ELF-1 (cell line): ENCODE measurements at regions not wholly inside any gene's neighbourhood (a gene's known extent, or its start where the extent isn't known, plus 50 kb on each side); places are given as distances from the start of the nearest gene placed in this dataset.

ENCODE experiments used
- DNase-seq: peaks from one replicate; pipeline ENCODE4 v3.0.0-alpha.2; 2016; ENCODE audit warnings: low read depth, low spot score

GRCh38 chr6:100944644-100945043 is 63.5 kb upstream of the ASCC3 start:
- DNase-seq: peak; percentile 74

GRCh38 chr6:100946021-100946540 is 65.0 kb upstream of the ASCC3 start:
- no peak for DNase-seq

- DNase-seq: no peak
Measured at GRCh38 chr6:100946711-100947110, 65.6 kb upstream of the ASCC3 start.

GRCh38 chr6:100948381-100949133 is 67.4 kb upstream of the ASCC3 start:
- peak; percentile 11 for DNase-seq

GRCh38 chr6:100952006-100952405 is 70.9 kb upstream of the ASCC3 start:
- DNase-seq: peak; percentile 5

- no peak for DNase-seq
Measured at GRCh38 chr6:100959280-100959679, 78.2 kb upstream of the ASCC3 start.

GRCh38 chr6:100962466-100962865 is 81.3 kb upstream of the ASCC3 start:
- no peak for DNase-seq

- no peak for DNase-seq
Measured at GRCh38 chr6:100965067-100965466, 83.9 kb upstream of the ASCC3 start.

GRCh38 chr6:100968949-100969348 is 87.8 kb upstream of the ASCC3 start:
- DNase-seq: peak; percentile 63

- DNase-seq: no peak
Measured at GRCh38 chr6:100979267-100979666, 98.1 kb upstream of the ASCC3 start.

- no peak for DNase-seq
Measured at GRCh38 chr6:100980949-100981348, 99.8 kb upstream of the ASCC3 start.

- DNase-seq: no peak
Measured at GRCh38 chr6:100986921-100987320, 105.8 kb upstream of the ASCC3 start.

GRCh38 chr6:100987556-100987955 is 106.4 kb upstream of the ASCC3 start:
- DNase-seq: no peak

- no peak for DNase-seq
Measured at GRCh38 chr6:100988391-100988984, 107.4 kb upstream of the ASCC3 start.

GRCh38 chr6:100990070-100990469 is 108.9 kb upstream of the ASCC3 start:
- DNase-seq: no peak

- no peak for DNase-seq
Measured at GRCh38 chr6:100996409-100996808, 115.3 kb upstream of the ASCC3 start.

- DNase-seq: no peak
Measured at GRCh38 chr6:100998111-100998510, 117.0 kb upstream of the ASCC3 start.

GRCh38 chr6:100999034-100999597 is 118.0 kb upstream of the ASCC3 start:
- DNase-seq: no peak

- no peak for DNase-seq
Measured at GRCh38 chr6:101000341-101000740, 119.2 kb upstream of the ASCC3 start.

- no peak for DNase-seq
Measured at GRCh38 chr6:101001012-101001411, 119.9 kb upstream of the ASCC3 start.

GRCh38 chr6:101001607-101002006 is 120.5 kb upstream of the ASCC3 start:
- no peak for DNase-seq

GRCh38 chr6:101003075-101003474 is 121.9 kb upstream of the ASCC3 start:
- DNase-seq: no peak

- no peak for DNase-seq
Measured at GRCh38 chr6:101011186-101011585, 130.1 kb upstream of the ASCC3 start.
